SK-N-SH treated with all-trans-retinoic acid at 6 μM for 48 hours (cell line): ENCODE measurements at regions not wholly inside any gene's neighbourhood (a gene's known extent, or its start where the extent isn't known, plus 50 kb on each side); places are given as distances from the start of the nearest gene placed in this dataset.

Experiments used
- ATAC-seq: fragments of 200-7000 bp; cut with Tn5 transposase; 3 replicates; pipeline ENCODE4 v1.9.1; 2020; ENCODE audit warnings: mild to moderate bottlenecking, moderate library complexity
- BACH2 ChIP-seq: fragments of 250-450 bp; sonication (Bioruptor Pico); IDR thresholded peaks from 2 replicates; pipeline ENCODE4 v1.9.0; 2021; ENCODE audit warnings: mild to moderate bottlenecking, borderline replicate concordance
- CSDC2 ChIP-seq: fragments of 250-450 bp; sonication (Bioruptor Pico); IDR thresholded peaks from 2 replicates; pipeline ENCODE4 v1.5.0; 2020; ENCODE audit warnings: mild to moderate bottlenecking, moderate library complexity
- ESRRG ChIP-seq: fragments of 250-450 bp; sonication (Bioruptor Pico); IDR thresholded peaks from 2 replicates; pipeline ENCODE4 v1.6.1; 2021; ENCODE audit warnings: mild to moderate bottlenecking
- ISL1 ChIP-seq: fragments of 250-450 bp; sonication (Bioruptor Pico); IDR thresholded peaks from 2 replicates; pipeline ENCODE4 v2.1.2; 2022; ENCODE audit warnings: mild to moderate bottlenecking, moderate library complexity
- OSR1 ChIP-seq: fragments of 250-450 bp; sonication (Bioruptor Pico); IDR thresholded peaks from 2 replicates; pipeline ENCODE4 v1.8.0; 2022; ENCODE audit warnings: moderate library complexity, mild to moderate bottlenecking, inconsistent platforms
- POU6F1 ChIP-seq: fragments of 250-450 bp; sonication (Bioruptor Pico); IDR thresholded peaks from 2 replicates; pipeline ENCODE4 v1.8.0; 2021; ENCODE audit warnings: low read depth, mild to moderate bottlenecking, moderate library complexity, borderline replicate concordance
- PPARA ChIP-seq: fragments of 250-450 bp; sonication (Bioruptor Pico); IDR thresholded peaks from 2 replicates; pipeline ENCODE4 v1.5.0; 2020; ENCODE audit warnings: mild to moderate bottlenecking, borderline replicate concordance
- SNAI2 ChIP-seq: fragments of 250-450 bp; sonication (Bioruptor Pico); IDR thresholded peaks from 2 replicates; pipeline ENCODE4 v1.5.0; 2020; ENCODE audit warnings: mild to moderate bottlenecking, moderate library complexity
- TCF4 ChIP-seq: fragments of 250-450 bp; sonication (Bioruptor Pico); IDR thresholded peaks from 2 replicates; pipeline ENCODE4 v1.8.0; 2021; ENCODE audit warnings: mild to moderate bottlenecking, moderate library complexity, borderline replicate concordance
- TOX ChIP-seq: fragments of 250-450 bp; sonication (Bioruptor Pico); IDR thresholded peaks from 2 replicates; pipeline ENCODE4 v1.8.0; 2021; ENCODE audit warnings: mild to moderate bottlenecking, moderate library complexity, borderline replicate concordance
- ZNF565 ChIP-seq: fragments of 450-650 bp; formaldehyde crosslinking; conservative IDR thresholded peaks from 2 replicates; pipeline ENCODE4 v1.5.0; 2020; ENCODE audit warnings: low read depth, mild to moderate bottlenecking, moderate library complexity
- ZNF70 ChIP-seq: fragments of 450-650 bp; formaldehyde crosslinking; IDR thresholded peaks from 2 replicates; pipeline ENCODE4 v1.5.0; 2020; ENCODE audit warnings: mild to moderate bottlenecking, moderate library complexity
- ZNF8 ChIP-seq: fragments of 450-650 bp; formaldehyde crosslinking; IDR thresholded peaks from 2 replicates; pipeline ENCODE4 v1.5.0; 2020; ENCODE audit warnings: mild to moderate bottlenecking, moderate library complexity
- TF ChIP-seq, protein P1 (sequence below): fragments of 250-450 bp; sonication (Bioruptor Pico); IDR thresholded peaks from 2 replicates; pipeline ENCODE4 v1.5.0; 2020; ENCODE audit warnings: mild to moderate bottlenecking, moderate library complexity
- TF ChIP-seq, protein P2 (sequence below): fragments of 250-450 bp; sonication (Bioruptor Pico); IDR thresholded peaks from 2 replicates; pipeline ENCODE4 v1.5.1; 2021; ENCODE audit warnings: mild to moderate bottlenecking, moderate library complexity
- TF ChIP-seq, protein P3 (sequence below): fragments of 250-450 bp; sonication (Bioruptor Pico); IDR thresholded peaks from 2 replicates; pipeline ENCODE4 v1.5.1; 2020; ENCODE audit warnings: low read depth, mild to moderate bottlenecking, moderate library complexity
- TF ChIP-seq, protein P4 (sequence below): fragments of 250-450 bp; sonication (Bioruptor Pico); IDR thresholded peaks from 2 replicates; pipeline ENCODE4 v1.8.0; 2020; ENCODE audit warnings: mild to moderate bottlenecking, moderate library complexity, borderline replicate concordance

DNA sequence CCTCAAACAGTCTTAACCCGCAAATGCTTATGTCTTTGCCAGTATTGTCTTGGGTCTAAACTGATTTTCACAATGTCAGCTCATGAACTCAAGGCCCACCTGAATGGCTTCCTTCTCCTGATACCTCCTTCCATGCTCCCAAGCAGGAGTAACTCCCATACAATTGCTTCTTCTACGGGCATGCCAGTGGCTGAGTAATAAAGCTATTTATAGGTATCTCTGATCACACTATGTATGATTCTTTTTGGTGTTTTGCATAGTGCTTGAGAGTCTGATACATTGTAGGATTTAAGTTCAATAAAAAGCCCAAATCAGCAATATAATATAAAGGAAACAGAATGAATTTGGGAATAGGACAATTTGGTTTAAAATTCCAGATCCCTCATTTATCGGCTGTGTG, 235.0 kb upstream of the DCN start:
- TF ChIP-seq PPARA, result no peak
- no peak for TF ChIP-seq TOX (CRISPR knock-in tag)
- TF ChIP-seq, protein P1, sequence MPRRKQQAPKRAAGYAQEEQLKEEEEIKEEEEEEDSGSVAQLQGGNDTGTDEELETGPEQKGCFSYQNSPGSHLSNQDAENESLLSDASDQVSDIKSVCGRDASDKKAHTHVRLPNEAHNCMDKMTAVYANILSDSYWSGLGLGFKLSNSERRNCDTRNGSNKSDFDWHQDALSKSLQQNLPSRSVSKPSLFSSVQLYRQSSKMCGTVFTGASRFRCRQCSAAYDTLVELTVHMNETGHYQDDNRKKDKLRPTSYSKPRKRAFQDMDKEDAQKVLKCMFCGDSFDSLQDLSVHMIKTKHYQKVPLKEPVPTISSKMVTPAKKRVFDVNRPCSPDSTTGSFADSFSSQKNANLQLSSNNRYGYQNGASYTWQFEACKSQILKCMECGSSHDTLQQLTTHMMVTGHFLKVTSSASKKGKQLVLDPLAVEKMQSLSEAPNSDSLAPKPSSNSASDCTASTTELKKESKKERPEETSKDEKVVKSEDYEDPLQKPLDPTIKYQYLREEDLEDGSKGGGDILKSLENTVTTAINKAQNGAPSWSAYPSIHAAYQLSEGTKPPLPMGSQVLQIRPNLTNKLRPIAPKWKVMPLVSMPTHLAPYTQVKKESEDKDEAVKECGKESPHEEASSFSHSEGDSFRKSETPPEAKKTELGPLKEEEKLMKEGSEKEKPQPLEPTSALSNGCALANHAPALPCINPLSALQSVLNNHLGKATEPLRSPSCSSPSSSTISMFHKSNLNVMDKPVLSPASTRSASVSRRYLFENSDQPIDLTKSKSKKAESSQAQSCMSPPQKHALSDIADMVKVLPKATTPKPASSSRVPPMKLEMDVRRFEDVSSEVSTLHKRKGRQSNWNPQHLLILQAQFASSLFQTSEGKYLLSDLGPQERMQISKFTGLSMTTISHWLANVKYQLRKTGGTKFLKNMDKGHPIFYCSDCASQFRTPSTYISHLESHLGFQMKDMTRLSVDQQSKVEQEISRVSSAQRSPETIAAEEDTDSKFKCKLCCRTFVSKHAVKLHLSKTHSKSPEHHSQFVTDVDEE (CRISPR knock-in tag), result no peak
- TF ChIP-seq ISL1 (CRISPR knock-in tag), result no peak
- no peak for TF ChIP-seq ZNF8
- no peak for TF ChIP-seq TCF4 (CRISPR knock-in tag)
- TF ChIP-seq, all 23 proteins: peak for 0
- ATAC-seq, result no peak

DNA sequence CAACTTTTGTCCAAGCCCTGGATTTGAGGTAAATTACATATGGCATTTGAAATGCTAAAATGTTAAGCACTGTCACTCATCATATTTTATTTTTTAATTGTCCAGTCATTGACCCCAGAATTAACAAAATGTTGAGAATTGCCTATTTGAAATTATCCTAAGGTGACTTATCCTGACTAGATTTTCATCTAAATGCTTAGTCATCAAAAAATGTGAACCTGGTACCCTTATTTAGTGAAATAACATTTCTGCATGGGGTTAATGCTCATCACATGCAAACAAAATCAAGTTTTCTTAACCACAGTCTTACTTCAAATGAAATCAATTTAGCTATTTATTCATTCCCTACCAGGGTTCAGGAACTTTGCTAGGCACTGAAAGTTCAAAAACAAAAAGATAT, 232.0 kb upstream of the DCN start:
- TF ChIP-seq, protein P2, sequence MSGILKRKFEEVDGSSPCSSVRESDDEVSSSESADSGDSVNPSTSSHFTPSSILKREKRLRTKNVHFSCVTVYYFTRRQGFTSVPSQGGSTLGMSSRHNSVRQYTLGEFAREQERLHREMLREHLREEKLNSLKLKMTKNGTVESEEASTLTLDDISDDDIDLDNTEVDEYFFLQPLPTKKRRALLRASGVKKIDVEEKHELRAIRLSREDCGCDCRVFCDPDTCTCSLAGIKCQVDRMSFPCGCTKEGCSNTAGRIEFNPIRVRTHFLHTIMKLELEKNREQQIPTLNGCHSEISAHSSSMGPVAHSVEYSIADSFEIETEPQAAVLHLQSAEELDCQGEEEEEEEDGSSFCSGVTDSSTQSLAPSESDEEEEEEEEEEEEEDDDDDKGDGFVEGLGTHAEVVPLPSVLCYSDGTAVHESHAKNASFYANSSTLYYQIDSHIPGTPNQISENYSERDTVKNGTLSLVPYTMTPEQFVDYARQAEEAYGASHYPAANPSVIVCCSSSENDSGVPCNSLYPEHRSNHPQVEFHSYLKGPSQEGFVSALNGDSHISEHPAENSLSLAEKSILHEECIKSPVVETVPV (CRISPR knock-in tag), result no peak
- TF ChIP-seq ISL1 (CRISPR knock-in tag) (no peak; the same call in 1 of the 2 replicates), ESRRG (no peak), TCF4 (CRISPR knock-in tag) (no peak), OSR1 (CRISPR knock-in tag) (no peak), PPARA (no peak), BACH2 (no peak), SNAI2 (CRISPR knock-in tag) (no peak)
- TF ChIP-seq, protein P1 (CRISPR knock-in tag), result no peak
- ATAC-seq, result no peak

GRCh38 chr12:91413581-91414546, 231.2 kb upstream of the DCN start:
- peak; percentile 83 for ATAC-seq
- TF ChIP-seq ESRRG (peak; percentile 77; the same call in 1 of the 2 replicates), PPARA (no peak), TCF4 (CRISPR knock-in tag) (peak; percentile 95), CSDC2 (CRISPR knock-in tag) (no peak), ZNF565 (peak; percentile 47; the same call in 1 of the 2 replicates), SNAI2 (CRISPR knock-in tag) (peak; percentile 86), ZNF70 (CRISPR knock-in tag) (no peak), OSR1 (CRISPR knock-in tag) (no peak), POU6F1 (CRISPR knock-in tag) (no peak)
- TF ChIP-seq, protein P3, sequence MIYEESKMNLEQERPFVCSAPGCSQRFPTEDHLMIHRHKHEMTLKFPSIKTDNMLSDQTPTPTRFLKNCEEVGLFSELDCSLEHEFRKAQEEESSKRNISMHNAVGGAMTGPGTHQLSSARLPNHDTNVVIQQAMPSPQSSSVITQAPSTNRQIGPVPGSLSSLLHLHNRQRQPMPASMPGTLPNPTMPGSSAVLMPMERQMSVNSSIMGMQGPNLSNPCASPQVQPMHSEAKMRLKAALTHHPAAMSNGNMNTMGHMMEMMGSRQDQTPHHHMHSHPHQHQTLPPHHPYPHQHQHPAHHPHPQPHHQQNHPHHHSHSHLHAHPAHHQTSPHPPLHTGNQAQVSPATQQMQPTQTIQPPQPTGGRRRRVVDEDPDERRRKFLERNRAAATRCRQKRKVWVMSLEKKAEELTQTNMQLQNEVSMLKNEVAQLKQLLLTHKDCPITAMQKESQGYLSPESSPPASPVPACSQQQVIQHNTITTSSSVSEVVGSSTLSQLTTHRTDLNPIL (CRISPR knock-in tag), result peak; percentile 94
- TF ChIP-seq, protein P2 (CRISPR knock-in tag), result peak; percentile 83
- TF ChIP-seq, protein P4, sequence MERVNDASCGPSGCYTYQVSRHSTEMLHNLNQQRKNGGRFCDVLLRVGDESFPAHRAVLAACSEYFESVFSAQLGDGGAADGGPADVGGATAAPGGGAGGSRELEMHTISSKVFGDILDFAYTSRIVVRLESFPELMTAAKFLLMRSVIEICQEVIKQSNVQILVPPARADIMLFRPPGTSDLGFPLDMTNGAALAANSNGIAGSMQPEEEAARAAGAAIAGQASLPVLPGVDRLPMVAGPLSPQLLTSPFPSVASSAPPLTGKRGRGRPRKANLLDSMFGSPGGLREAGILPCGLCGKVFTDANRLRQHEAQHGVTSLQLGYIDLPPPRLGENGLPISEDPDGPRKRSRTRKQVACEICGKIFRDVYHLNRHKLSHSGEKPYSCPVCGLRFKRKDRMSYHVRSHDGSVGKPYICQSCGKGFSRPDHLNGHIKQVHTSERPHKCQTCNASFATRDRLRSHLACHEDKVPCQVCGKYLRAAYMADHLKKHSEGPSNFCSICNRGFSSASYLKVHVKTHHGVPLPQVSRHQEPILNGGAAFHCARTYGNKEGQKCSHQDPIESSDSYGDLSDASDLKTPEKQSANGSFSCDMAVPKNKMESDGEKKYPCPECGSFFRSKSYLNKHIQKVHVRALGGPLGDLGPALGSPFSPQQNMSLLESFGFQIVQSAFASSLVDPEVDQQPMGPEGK (CRISPR knock-in tag), result no peak
- TF ChIP-seq, protein P1 (CRISPR knock-in tag), result peak; percentile 93; the same call in 1 of the 2 replicates
